ENCODE measurements at regions not wholly inside any gene's neighbourhood (a gene's known extent, or its start where the extent isn't known, plus 50 kb on each side); places are given as distances from the start of the nearest gene placed in this dataset.
"Not testable (repeated sequence)": the region's sequence is repeated elsewhere in the genome, so short reads cannot be mapped to it uniquely, and the experiment has no call there.

DNA sequence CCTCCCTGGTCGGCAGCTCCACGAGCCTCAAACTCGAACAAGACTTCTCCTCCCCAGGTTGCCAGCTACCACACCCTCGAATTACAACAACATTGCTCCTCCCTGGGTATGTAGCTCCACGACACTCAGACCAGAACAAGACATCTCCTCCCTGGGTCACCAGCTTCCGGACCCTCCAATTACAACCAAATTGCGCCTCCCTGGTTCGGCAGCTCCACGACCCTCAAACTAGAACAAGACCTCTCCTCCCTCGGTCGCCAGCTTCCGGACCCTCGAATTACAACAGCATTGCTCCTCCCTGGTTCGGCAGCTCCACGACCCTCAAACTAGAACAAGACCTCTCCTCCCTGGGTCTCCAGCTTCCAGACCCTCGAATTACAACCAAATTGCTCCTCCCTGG, 315.3 kb downstream of the PREX1 start:
- TF ChIP-seq CTCF (IDR thresholded peaks at IDR 0.05; ENCODE audit: low read depth, low read length, poor library complexity, severe bottlenecking); EZH2phosphoT487 (IDR thresholded peaks at IDR 0.05; ENCODE audit: borderline replicate concordance, low read length): not testable (repeated sequence)
